Hematopoietic multipotent progenitor cell treated with erythropoietin and hydrocortisone succinate and interleukin-3 and kit ligand, for 4 days (in vitro differentiated cells): ENCODE measurements at regions not wholly inside any gene's neighbourhood (a gene's known extent, or its start where the extent isn't known, plus 50 kb on each side); places are given as distances from the start of the nearest gene placed in this dataset.
"Not testable (repeated sequence)": the region's sequence is repeated elsewhere in the genome, so short reads cannot be mapped to it uniquely, and the experiment has no call there.

Experiments
- DNase-seq: peaks from one replicate; pipeline ENCODE4 v3.0.0-alpha.2; 2015

DNA sequence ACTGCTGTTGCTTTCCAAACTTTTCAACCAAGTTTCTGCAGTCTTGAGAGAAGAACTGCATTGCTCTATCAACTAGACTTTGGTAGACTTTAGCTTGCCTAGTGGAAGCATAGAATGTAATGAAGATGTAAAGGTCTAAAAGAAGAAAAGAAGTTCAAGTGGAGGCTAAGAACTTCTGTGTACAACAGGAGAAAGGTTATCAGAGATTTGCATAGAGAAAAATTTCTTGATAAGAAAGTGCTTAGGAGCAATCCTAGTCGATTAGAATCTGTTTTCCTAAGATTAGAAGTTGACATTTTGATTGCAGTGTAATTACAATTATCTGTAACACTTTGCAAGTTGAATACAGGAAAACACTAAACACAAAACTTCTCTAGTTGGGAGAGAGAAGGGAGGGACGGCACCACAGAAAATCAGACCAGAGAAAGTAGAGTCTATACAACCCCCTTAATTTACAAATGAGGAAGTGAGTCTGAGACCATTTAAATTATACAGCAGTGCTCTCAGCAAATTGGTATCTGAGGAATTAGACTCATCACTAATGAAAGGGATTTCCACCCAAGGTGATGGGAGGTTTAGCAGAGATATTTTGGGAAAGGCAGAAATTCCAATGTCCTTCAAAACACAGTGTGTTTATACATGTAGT, 194.3 kb upstream of the MARCKS start:
- DNase-seq: no peak

DNA sequence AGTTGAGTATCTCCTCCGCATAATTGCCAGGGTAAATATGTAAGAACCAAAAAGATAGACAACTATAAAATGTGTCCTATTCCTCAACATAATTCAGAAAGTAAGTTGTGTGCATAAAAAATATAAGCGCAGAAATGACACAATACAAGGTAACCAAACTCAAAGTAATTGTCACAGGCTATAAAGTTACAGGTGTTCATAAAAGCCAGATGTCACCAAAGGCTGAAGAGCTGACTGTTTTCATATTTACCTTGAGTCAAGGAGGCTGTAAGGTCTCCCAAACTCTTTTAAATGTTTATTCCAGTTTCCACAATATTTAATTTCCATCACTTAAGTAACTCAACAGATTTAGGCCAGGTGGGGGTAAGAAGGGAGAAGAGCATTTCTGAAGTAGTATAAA, 192.2 kb upstream of the MARCKS start:
- no peak for DNase-seq

DNA sequence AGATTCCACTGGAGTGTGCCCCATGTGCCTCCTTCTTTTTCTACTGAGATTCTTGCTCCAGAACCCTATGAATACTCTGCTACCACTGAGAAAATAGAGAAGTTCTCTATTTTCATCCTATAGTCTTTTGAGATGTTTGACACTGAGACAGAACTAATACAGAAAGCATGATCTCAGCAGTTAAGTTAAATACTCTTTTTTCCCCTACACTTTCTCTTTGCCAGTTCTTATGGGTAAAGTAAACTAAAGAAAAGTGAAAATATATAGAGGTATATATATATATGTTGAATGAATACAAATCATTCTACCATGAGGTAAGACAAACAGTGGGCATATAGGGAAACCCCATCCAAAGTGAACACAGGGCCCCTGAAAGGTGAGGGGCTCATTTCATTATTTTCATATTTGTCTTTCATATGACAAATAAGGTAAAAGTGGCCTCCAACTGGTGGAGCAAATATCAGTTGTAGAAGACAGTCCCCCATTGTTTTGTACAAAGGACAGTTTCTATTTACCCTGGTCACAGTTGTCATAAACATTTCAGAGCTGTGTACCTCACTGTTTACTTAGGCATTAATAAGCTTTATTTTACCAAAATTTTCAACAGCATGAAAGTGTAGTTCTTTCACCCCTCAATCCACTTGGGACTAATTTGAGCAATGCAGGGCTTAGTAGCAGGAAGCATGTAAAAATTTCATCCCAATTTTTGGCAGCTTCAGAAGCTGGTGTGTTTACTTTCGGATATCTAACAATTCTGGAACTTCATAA, 188.3 kb upstream of the MARCKS start:
- DNase-seq: no peak

DNA sequence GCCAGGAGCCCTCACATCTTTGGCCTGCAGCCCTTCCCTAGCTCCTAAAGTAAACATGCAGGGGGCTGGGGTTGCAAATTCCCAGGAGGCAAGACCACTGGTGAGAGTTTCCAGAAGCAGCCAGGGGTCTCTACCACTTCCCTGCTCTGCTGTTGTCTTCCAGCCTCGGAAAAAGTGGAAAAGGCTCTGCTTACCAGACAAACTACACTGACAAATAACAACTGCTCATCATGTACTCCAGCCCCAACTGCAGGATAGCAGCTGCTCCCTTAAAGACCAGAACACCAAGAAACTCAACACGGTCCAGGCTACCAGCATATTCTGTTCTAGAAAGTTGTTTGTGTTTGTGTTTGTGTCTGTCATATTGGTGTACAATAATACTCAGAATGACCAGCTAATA, 187.5 kb upstream of the MARCKS start:
- DNase-seq: no peak

DNA sequence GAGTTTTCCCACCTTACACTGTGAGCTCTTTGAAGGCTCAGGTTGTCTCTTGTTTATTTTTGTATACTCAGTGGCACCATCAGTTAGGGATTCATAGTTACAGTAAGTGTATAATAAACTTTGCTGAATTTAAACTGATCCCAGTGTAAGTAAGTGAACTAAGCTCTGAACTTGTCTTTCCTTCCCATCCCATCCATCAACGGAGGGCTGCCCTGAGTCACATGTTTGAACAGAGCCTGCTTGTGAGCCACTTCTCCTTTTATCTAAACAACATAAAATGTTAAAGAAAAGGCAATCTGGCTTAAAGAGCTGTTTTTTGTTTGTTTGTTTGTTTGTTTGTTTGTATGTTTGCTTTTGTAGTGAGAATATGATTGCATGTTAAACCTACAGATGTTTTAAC, 185.7 kb upstream of the MARCKS start:
- DNase-seq: peak; percentile 38

DNA sequence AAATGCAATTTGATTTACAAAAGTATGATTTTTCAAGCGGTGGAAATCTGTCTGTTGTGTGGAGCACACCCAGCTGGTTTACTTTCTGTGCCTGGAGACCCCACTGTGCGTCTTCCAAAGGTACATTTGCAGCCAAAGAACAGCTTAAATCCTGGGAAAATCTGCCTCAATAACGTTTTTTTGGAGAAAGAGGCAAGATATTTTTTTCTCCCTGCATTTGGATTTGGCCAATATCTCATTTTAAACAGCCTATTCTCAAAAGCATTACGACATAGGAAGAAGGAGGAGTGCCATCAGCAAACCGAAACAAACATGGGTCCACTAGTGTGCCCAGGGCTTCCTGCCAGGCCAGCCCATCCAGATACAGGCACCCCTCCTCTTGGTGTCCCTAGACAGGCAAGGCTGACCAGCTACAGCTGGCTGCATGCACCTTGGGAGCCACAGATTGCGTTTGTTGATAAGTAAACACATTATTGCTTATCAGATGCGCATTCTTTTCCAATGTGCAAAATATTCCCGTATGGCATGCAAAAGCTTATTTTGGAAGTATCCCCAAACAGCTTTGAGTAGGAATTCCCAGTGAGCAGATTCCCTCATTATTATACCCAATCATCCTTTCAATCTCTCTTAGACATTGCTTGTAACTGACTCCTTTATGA, 184.5 kb upstream of the MARCKS start:
- DNase-seq: peak; percentile 7

DNA sequence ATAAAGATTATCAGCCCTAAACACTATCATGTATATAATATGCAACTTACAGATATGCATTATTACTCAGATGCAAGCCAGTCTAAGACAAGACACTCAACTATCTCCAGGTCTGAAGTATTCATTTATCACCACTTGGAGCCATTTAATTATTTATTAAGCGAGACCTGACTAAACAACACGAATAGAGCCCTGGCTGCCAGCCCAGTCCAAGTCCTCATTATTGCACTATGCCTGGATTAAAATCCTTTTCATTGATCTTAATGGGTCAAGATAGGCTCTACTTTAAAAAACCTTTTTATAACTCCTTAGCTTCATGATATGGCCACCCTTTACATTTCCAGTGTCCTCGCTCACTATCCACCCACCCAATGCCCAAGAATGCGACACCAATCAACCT, 183.1 kb upstream of the MARCKS start:
- no peak for DNase-seq

DNA sequence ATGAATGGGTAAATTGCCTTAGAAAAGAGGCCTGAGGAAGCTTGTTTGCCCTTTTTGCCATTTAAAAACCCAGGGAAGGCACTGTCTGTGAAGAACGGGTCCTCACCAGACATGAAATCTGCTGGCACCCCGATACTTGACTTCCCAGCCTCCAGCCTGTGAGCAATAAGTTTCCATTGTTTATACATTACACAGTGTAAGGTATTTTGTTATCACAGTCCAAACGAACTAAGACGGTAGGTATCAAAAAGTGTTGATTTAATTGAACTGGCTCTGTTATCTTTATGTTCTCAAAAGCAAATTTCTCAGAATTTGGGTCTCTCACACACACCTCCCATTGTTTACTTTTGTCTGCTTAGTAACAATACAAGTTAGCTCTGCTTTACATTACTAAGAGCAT, 181.1 kb upstream of the MARCKS start:
- no peak for DNase-seq

DNA sequence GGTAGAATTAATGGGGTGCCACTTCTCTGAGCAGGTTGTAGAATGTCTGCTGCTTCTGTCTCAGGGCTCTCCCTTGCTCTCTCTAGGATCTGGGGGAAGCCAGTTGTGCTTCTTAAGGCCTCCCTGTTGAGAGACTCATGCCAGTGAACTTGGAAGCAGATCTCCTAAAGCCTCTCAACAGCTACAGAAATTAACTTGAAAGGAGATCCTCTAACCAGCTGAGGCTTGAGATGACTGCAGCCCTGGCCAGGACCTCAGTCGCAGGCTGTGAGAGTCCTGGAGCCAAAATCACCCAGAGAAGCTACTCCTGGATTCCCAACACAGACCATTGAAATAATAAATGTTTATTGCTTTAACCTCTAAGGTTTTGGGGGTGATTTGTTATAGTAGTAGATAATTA, 180.2 kb upstream of the MARCKS start:
- DNase-seq: no peak

DNA sequence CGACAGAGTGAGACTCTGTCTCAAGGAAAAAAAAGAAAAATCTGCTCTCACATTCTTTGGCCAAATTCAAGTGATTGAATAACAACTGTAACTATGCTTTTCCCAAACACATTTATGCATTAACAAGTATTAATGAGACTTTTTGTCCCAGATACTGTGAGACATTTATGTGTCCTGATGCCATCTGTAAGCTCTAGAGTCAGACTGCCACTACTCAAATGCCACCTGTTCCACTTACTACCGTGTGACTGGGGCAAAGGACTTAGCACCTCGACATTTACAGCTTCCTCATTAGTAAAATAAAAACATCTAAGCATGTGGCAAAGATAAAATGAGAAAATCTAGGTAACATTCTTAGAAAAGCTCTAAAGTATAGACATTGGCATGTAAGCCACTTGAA, 178.1 kb upstream of the MARCKS start:
- no peak for DNase-seq

DNA sequence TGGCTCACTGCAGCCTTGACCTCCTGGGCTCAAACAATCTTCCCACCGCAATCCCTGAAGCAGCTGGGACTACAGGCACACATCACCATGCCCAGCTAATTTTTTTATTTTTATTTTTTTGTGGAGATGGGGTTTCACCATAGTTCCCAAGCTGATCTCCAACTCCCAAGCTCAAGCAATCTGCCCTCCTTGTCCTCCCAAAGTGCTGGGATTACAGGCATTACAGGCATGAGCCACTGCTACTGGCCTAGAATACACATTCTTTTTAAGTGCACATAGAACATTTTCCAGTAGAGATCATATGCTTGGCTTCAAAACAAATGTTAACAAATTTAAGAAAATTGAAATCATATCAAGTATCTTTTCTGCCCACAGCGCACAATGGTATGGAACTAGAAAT, 176.8 kb upstream of the MARCKS start:
- DNase-seq: no peak

DNA sequence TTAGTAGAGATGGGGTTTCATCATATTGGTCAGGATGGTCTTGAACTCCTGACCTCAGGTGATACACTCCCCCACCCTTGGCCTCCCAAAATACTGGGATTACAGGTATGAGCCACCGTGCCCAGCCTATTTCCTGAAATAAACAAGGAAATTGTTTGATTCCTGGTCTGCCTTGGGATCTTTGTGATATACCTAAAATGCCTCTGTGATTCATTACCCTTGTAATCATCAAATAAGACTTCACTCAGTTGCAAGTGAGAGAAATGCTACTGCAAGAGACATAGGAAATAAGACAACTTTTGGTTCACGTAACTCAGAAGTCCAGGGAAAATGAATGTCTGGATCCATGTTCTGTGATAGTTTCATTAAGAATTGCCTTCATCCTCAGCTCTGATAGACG, 173.2 kb upstream of the MARCKS start:
- DNase-seq: no peak

DNA sequence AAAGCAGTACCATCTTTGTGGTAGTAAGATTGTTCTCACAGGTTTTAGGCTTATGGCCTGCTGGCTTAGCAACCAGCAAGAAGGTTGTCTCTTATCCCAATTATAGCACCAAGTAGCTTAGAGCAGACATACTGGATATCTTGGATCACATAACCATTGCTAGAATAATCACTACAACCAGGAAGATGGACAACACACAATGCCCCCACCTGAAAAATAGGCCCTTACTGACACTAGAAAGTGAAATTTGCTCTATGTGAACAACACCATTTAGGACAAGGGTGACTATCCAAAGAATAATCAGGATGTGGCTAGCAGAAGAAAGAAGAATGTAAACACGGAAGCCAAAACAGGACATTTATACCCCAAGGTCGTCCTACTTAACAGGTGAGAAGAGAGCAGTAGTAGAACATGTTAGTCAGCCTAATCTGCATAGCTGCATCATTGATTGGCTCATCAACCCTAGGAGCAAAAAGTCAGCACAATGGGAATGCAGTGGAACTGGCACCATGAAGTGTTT, 172.7 kb upstream of the MARCKS start:
- DNase-seq: no peak

DNA sequence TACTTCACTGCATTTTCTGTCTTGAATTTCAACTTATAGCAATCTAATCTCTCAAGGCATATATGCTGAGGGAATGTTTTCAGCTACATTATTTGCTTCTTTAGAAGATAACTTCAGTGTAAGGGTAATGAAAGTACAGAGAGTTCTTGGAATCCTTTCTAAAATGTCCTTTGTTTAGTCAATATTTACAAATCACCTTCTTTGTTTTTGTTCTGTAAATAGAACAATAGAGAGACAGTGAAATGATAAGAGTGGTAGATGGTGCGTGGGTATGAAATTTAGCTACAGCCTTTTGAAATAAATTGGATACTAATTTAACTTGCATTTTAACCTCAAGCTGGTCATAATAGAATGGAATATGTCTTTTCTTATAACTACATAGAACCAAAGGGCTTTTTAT, 171.1 kb upstream of the MARCKS start:
- no peak for DNase-seq

DNA sequence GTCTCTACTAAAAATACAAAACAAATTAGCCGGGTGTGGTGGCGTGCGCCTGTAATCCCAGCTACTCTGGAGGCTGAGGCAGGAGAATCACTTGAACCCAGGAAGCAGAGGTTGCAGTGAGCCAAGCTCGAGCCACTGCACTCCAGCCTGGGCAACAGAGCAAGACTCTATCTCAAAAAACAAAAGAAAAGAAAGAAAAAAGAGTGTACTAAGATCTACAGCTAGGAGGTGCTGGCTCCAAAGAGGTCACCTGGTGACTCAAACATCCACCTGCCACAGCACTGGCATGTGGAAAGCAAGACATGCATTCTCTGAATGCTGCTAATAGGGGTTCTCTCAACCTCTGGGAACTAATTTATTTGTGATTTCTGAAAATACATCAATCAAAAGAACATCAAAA, 167.5 kb upstream of the MARCKS start:
- DNase-seq: not testable (repeated sequence)

DNA sequence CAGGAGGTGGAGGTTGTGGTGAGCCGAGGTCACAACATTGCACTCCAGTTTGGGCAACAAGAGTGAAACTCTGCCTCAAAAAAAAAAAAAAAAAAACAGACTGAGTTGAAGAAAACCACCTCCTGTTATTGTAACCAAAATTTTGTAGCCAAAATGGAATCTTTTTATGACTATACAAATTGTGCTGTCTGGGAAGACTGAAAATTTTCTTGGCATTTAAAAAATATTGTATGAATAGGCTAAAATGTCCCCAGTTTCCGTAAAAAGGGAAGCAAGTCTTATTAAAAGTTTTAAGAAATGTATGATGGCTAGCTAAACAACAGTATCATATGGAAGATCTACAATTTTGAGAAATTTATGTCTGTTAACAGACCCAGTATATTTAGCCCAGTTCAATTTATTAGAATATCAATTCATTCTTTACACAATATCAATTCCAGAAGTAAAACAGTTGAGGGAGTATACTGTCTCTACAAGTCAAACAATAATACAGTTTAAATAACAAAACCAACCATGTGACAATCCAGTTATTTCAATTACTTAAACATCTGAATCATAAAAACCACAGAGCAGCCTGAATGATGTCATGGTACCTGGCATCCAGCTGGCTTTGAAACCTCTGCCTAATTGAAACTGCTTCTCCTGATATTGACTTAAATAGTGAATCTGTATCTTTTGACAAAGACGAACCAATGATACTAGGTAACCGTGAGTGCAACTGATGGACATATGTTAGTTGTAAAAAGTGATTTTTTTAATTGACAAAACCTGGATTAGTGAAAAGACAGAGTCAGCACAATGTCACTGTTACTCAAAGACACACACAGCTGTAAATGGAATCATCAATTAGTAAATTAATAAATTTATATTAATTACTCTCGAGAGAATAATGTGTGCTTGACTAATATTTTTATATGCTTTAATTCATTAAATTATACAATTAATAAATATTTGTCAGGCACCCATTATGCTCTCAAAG, 166.6 kb upstream of the MARCKS start:
- DNase-seq: peak; percentile 17

DNA sequence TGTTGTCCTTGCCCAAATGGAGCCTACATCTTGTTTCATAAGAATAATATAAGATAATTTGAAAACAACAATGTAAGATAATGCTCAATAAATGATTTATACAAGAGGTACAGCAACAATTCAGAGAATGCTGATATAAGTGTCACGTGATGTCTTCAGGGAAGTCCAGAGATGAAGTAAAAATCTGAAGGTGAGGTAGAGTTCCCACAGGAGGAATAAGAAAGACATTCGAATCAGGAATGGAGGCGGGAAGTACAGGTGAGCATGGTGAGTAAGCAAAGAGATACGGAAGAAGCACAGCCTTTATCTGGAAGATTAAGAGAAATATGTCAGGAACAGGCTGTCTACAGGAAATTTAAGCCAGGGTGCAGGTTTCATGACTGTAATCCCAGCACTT, 165.9 kb upstream of the MARCKS start:
- no peak for DNase-seq

DNA sequence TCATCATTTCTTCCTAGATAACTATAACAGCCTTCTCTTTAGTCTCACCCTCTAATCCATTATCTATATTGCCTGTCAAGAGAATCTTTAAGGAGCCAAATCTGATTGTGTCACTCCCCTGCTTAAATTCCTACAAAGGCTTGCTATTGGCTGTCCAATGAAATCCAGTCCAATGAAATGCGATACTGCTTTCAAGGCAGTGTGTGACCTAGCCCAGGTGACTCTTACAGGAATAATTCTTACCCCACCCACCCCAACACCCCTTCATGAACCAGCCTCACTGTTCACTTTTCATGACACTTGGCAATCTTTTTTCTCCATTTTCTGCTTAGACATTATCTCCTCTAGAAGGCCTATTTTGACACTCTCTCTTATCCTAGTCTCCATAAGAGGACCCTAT, 163.3 kb upstream of the MARCKS start:
- DNase-seq: no peak

DNA sequence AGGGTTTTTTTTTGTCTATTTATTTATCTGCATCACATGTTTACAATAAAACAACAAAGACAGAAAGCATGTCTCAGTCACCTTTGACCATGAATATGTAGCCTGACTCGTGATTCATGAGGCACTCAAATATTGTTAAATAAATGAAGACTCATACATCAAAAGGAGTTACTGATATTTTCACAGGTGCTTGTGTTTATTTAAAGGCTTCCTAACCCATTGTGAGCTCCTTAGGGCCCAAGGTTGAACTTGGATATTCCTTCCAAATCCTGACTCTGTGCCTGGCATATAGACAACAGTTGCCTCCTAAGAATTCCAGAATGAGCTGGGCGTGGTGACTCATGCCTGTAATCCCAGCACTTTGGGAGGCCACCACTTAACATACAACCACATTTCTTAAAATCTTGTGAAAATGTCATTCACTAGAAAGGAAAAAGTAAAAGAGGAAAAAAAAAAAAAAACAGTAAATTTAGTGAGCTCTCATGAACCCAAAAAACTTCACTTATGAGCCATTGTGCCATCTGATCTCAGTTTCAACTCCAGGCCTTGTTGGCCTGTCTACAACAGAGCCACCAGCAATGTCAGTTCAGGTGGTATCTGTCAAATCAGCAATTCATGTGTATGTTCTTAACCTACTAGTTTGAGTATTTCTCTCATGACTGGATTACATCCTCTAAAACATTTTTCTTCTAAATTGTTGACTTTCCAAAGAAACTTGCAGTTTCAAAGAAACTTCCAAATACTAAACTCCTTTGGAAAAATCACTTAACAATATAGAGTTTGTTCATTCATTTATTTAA, 162.7 kb upstream of the MARCKS start:
- DNase-seq: no peak

DNA sequence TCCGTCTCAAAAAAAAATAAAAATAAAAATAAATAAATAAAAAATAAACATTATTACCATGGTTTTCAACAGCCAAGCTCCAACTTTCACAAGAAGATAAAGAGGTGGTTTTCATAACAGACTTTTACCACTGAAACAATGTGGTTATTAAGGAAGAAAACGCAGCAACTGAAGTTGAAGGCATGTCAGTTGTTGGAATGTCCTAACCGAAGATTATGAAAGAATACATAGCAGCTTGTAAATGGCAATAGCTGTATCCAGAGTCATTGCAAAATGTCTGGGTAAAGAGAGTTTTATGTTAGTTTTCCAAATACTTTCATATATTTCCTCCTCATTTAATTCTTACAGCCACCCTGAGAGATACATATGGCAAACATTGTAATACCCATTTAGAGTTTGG, 161.6 kb upstream of the MARCKS start:
- peak; percentile 61 for DNase-seq

DNA sequence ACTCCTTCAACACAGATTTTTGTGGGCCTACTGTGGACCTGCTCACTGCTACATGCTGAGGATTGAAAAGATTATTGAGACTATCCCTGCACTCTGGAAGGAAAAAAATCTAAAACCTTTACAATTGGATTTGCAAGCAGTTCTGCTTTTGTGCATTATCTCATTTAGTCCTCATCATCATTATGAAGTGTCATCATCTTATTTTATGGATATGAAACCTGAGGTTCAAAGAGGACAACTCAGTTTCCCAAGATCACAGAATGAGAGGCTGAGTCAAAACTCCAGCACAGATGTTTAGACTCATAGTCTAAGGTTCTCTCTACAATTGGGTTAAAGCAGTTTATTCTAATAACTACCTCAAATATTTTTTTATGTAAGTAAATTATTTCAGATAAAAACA, 160.2 kb upstream of the MARCKS start:
- DNase-seq: no peak
